ENCODE measurements at regions not wholly inside any gene's neighbourhood (a gene's known extent, or its start where the extent isn't known, plus 50 kb on each side); places are given as distances from the start of the nearest gene placed in this dataset.
A peak's percentile ranks its signal among the peaks of the same experiment; 100 is the strongest.
"Not testable (repeated sequence)": the region's sequence is repeated elsewhere in the genome, so short reads cannot be mapped to it uniquely, and the experiment has no call there.

- no peak for DNase-seq (ENCODE audit: extremely low read depth in 1 of 2, low read depth in 1 of 2)
Measured at GRCh38 chr7:21305455-21306235, 122.2 kb upstream of the SP4 start.

DNA sequence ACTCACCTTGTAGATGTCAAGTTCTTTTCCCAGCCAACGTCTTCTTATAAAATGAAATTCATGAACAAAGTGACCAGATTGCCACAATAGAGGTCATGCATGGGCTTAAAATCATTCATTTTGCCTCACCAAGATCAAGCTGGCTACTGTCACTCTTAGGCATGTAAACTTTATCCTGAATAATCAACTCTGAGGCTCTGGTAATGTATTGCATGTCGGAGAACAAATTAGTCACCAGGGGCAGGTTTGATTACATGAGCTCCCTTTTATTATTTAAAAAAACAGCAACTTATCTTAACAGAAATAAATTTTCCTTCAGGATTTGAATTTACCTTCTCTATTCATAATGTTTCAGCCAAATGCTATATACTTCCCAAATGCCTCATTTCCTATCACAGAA is 112.9 kb upstream of the SP4 start:
- no peak for DNase-seq (ENCODE audit: extremely low read depth in 1 of 2, low read depth in 1 of 2)

DNA sequence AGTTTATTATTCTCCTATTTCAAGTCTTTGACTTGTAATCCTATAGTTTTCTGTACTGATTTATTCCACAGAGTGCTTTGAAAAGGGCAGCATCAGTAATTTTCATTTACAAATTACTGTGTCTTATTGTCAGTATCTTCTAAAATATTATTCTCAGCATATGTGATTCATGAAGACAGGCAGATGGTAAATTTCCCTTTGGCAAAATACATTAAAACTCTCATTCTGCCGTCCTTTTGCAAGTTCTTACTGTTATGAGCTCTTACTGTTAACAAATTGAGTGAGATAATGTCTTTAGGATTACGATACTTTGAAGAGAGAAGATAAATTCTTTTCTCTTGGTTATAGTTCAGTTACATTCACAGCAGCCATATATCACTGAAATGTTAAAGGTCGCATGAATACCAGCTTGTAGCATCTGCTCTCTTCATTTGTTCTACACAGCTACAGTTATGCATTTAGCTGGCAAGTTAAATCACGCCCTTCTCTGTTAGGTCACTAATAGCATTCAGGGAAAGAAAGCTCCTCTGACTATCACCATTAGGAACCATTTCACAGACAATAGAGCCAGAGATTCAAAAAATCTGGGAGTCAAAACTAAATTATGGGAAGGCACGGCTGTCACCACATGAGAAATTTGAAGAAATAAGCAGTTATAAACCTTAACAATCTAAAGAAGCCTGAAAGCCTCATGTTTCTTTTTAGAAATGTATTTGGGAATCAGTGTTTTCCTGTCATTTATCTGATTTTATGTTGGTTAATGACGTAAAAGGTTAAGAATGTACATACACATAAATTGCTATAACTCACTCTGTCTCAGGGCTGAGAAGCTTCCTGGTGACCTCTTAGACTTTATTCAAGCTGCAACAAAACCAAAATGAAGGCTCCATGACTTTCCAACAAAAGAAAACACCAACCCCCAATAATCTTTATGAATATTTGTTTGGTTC is 109.6 kb upstream of the SP4 start:
- DNase-seq (ENCODE audit: extremely low read depth in 1 of 2, low read depth in 1 of 2) = no peak

GRCh38 chr7:21318916-21319270 is 109.0 kb upstream of the SP4 start:
- DNase-seq (ENCODE audit: extremely low read depth in 1 of 2, low read depth in 1 of 2) = no peak

- DNase-seq (ENCODE audit: extremely low read depth in 1 of 2, low read depth in 1 of 2) = no peak
Measured at GRCh38 chr7:21326241-21326640, 101.6 kb upstream of the SP4 start.

DNA sequence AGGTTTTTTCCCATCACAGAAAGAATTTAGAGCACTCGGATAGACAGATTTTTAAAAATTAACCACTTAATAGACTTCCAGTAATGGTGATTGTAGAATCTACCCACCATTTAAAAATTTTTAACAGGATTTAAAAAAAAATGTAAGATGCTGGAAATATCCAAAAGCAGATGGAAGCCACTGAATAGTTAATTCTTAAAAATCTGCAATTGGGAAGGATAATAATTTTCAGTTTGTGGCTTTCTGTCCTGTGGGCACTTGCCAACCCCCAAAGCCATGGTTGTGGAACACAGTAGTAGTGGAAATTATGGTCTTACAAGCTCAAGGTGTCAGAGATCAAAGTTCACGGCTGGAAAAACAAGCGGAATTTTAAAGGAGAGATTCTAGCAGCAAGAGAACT is 101.0 kb upstream of the SP4 start:
- no peak for DNase-seq (ENCODE audit: extremely low read depth in 1 of 2, low read depth in 1 of 2)

DNA sequence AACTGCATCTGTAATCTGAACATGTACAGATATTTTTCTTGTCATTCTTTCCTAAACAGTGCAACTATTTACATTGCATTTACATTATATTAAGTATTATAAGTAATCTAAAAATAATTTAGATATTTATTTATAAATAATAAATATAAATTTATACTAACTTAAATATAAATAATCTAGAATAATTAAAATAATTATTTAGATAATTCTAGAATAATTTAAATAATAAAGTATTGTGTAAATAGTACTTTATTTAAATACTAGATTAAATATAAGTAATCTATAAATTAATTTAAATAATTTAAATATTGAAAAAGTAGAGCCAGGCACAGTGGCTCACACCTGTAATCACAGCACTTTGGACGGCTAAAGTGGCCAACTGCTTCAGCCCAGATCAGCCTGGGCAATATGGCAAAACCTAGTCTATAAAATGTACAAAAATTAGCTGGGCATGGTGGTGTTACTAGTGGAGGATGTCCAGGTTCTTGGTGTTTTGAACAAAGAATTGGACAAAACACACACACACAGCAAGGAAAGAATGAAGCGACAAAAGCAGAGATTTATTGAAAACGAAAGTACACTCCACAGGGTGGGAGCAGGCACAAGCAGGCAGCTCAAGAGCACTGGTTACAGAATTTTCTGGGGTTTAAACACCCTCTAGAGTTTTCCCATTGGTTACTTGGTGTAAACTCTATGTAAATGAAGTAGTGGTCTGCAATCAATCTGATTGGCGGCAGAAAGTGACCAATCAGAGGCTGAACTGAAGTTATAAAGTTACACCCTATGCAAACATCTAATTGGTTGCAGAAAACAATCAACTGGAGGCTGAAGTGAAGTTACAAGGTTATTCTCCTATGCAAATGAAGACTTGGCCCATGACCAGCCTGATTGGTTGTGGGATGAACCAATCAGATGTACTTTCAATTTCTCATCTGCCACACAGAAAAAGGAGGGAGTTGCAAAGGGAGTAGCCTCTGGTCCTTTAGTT is 100.2 kb upstream of the SP4 start:
- no peak for DNase-seq (ENCODE audit: extremely low read depth in 1 of 2, low read depth in 1 of 2)

DNA sequence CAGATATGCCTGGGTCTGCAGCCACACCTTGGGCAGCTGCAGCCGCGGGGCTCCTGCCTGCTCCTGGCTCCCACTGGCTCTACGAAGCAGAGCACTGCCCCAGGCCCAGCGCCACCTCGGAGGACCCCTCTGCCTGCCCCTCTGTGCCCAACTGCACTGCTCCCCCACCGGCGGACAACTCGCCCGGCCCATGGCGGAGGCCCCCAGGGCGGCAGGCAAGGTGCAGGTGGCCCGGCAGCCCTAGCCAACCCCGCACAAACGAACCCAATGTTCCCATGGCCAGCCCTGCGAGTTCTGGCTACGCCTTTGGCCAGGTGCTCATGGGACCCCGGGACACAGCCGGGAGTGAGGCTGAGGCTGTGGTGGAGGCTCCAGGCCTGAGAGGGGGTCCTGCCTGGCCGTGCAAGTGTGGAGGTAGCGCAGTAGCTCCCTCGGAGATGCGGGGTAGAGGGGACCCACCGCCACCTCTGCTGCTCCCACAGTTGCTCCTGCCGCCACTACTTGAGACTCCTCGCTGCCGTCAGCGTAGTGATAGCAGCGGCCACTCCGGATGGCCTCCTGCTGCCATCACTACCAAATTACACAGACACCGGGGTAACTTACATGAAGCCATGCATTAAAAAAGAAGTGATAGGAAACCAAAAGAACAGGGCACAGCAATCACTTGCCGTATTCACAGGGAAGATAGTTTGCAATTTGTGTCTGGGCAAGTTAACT is 97.3 kb upstream of the SP4 start:
- no peak for DNase-seq (ENCODE audit: extremely low read depth in 1 of 2, low read depth in 1 of 2)

- no peak for DNase-seq (ENCODE audit: extremely low read depth in 1 of 2, low read depth in 1 of 2)
Measured at GRCh38 chr7:21334906-21335305, 93.0 kb upstream of the SP4 start.

DNA sequence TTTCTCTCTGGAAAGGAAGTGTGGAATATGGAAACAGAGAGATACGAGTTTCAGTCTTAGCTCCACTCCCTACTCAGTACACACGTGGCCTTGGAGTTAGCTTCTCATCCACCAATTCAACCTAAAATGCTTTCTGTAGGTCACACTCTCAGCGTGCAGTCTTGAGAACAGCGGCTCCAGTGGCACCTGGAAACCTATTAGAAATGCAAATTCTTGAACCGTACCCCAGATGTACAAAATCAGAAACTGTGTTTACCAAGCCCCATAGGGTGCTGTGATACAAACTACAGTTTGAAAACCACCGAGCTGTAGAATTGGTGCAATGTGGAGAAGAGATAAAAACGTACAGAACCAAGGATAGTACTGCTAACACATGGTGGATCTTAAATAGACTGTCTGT is 91.1 kb upstream of the SP4 start:
- DNase-seq (ENCODE audit: extremely low read depth in 1 of 2, low read depth in 1 of 2) = no peak

- DNase-seq (ENCODE audit: extremely low read depth in 1 of 2, low read depth in 1 of 2) = peak; percentile 28 to 74
Measured at GRCh38 chr7:21338728-21339164, 89.1 kb upstream of the SP4 start.

DNA sequence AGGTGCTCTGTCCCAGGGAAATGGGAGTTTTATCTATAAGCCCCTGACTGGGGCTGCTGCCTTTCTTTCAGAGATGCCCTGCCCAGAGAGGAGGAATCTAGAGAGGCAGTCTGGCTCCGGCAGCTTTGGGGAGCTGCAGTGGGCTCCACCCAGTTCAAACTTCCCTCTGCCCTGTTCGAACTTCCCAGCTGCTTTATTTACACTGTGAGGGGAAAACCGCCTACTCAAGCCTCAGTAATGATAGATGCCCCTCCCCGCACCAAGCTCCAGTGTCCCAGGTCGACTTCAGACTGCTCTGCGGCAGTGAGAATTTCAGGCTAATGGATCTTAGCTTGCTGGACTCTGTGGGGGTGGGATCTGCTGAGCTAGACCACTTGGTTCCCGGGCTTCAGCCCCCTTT is 83.0 kb upstream of the SP4 start:
- DNase-seq (ENCODE audit: extremely low read depth in 1 of 2, low read depth in 1 of 2) = not testable (repeated sequence)

DNA sequence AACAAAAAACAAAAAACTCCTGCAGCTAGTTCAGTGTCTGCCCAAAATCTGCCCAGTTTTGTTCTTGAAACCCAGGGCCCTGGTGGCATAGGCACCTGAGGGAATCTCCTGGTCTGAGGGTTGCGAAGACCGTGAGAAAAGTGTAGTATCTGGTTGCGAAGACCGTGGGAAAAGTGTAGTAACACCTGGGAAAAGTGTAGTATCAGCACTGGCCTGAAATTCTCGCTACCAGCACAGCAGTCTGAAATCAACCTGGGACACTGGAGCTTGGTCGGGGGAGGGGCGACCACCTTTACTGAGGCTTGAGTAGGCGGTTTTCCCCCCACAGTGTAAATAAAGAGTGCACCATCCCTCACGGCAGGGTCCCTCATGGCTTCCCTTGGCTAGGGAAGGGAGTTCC is 82.5 kb upstream of the SP4 start:
- no peak for DNase-seq (ENCODE audit: extremely low read depth in 1 of 2, low read depth in 1 of 2)

GRCh38 chr7:21346297-21346696 is 81.6 kb upstream of the SP4 start:
- DNase-seq (ENCODE audit: extremely low read depth in 1 of 2, low read depth in 1 of 2) = no peak

DNA sequence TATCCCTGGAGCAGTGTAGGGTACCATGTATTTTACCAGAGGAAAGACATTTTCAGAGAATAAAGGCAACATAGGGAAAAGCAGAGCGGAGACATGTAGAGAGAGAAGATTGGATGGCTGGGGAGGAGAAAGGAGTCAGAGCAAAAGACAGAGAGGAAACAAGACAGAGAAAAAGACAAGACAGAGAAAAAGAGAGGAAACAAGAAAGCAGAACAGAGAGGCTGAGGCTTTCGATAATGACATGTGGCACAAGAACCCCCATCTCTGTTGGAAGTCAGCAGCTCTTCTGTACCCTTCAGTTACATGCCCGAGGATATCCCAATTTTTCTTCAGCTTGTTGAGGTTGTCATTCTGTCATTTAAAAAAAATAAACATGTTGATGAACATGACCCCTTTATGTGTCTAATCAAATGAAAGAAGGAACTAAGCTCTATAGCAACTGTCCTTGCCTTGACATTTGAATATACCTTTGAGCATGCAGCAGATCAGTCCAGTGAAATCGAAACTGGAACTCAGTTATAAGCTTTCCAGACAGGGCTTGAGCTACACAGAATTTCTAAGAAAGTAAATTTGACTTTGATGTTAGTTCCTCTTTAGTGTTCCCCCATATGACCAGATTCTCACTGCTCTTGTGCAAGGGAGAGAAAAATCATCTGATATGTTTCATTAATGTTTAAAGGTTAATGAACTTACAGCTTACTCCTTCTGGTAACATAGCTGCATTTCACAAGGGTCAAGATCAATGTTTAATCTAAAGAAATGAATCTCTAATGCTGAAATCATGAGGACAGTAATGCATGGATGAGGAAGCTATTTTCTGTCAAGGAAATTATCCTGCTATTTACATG is 75.1 kb upstream of the SP4 start:
- no peak for DNase-seq (ENCODE audit: extremely low read depth in 1 of 2, low read depth in 1 of 2)

DNA sequence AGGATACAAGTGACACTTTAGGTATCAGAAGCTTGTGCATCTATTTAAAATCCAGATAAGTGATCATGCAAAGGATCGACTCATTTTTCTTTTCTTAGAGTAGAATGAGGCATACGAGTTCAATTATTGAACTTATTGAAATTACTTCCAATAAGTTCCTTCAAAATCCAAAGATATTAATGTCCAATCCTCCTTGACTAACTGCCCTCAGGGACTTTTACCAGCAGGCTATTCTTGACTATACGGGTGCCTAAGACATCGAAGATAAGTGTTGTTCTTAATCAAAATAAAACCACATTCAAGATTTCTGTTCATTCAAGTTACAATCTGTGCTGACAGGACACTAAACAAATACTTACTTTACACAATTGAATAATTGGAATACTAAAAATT is 74.5 kb upstream of the SP4 start:
- no peak for DNase-seq (ENCODE audit: extremely low read depth in 1 of 2, low read depth in 1 of 2)

DNA sequence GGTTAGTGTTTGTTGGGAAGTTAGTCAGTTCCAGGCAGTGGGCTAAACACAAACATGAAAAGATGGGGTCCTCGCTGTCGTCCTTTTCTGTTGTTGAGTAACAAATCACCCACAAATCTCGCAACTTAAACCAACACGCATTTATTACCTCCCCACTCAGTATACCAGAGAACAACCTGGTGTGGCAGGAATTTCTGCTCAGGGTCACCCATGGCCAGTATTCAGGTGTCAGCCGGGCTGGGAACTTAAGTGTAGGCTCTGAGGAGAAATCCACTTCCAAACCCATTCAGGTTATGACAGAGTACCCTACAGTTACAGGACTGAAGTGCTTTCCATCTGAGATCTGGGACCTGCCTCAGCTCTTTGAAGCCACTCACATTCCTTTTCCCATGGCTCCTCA is 73.6 kb upstream of the SP4 start:
- DNase-seq (ENCODE audit: extremely low read depth in 1 of 2, low read depth in 1 of 2) = no peak

DNA sequence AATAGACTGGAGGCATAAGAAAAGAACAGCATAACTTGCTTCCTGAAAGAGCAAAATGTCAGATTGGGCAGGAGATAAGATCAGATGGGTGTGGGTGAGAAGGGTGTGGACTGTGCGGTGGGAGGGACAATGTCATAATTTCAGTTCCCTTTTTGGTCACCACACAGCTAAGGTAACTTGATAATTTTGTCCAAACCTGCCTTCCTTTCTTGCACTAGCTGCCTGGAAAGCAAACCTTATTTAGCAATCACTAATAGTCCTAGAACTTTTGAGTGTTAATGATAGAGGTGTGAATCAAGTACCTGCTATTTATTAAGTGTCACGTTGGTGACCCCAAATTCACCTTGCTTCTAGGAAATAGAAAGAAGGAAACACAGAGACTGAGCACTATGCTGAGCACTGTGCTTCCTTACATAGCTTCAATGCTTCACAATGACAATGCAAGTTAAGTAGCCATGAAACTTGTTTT is 72.4 kb upstream of the SP4 start:
- DNase-seq (ENCODE audit: extremely low read depth in 1 of 2, low read depth in 1 of 2) = peak; percentile 45 to 48

- no peak for DNase-seq (ENCODE audit: extremely low read depth in 1 of 2, low read depth in 1 of 2)
Measured at GRCh38 chr7:21356616-21357015, 71.3 kb upstream of the SP4 start.

All from stimulated activated CD8-positive, alpha-beta memory T cell treated with anti-CD3 and anti-CD28 coated beads, Interleukin-7, amount 100 ng/mL, for 48 hours (primary cell).